GM18499 (cell line): ENCODE measurements at regions not wholly inside any gene's neighbourhood (a gene's known extent, or its start where the extent isn't known, plus 50 kb on each side); places are given as distances from the start of the nearest gene placed in this dataset.

Source experiments
- ATAC-seq: cut with Tn5 transposase; IDR thresholded peaks from one replicate; pipeline ENCODE4 v1.9.1; 2021; ENCODE audit warnings: moderate number of reproducible peaks; ENCODE audit not compliant: insufficient read depth, unreplicated experiment

DNA sequence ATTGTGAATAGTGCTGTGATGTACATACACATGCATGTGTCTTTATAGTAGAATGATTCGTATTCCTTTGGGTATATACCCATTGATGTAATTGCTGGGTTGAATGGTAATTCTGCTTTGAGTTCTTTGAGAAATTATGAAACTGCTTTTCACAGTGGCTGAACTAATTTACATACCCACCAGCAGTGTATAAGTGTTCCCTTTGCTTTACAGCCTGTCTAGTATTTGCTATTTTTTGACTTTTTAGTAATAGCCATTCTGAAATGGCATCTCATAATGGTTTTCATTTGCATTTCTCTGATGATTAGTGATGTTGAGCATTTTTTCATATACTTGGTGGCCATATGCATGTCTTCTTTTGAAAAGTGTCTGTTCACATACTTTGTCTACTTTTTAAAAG, 54.5 kb upstream of the FAM78B start:
- ATAC-seq: peak; percentile 93

DNA sequence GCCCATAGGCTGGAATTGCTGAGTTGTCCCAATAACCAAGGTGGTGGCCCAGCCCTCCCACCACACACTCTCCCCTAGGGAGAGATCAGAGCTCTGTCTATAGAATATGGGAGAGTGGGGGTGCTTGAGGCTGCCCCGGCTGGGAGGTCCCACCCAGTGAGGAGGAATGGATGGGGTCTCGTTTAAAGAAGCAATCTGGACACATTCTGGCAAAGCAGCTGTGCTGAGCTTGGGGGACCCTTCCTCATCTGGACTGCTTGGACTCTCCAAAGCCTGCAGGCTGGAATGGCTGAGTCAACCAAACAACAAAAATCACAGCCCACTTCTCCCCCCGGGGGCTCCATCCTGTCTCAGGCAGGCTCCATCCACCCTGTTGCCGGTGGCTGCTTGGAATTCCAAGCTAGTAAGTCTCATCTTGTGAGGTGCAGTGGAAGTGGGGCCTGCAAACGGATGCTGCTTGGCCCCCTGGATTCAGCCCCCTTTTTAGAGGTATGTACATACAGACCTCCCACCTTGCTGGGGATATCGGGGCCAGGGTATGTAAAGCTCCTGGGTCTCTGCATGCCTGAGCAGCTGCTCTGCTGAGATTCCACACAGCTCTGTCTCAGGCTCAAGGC, 67.1 kb upstream of the FAM78B start:
- ATAC-seq: no peak

DNA sequence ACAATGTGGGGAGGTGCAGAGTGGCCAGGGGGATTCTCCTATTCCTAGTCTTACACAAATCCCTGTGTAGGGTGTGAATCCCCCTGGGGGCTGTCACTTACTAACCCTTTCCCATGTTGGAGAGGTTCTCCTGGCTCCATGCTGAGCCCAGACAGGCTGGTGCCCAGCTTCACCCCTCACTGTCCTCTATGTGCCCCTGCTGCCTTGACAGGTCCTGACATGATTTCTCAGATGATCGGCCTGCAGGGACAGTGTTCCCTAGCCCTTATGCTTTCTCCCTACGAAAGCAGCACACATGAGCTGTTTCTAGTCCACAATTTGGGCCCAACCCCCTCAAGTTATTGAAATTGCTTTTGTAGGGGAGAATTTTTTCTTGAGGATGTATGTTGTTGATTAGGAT, 68.9 kb upstream of the FAM78B start:
- no peak for ATAC-seq

DNA sequence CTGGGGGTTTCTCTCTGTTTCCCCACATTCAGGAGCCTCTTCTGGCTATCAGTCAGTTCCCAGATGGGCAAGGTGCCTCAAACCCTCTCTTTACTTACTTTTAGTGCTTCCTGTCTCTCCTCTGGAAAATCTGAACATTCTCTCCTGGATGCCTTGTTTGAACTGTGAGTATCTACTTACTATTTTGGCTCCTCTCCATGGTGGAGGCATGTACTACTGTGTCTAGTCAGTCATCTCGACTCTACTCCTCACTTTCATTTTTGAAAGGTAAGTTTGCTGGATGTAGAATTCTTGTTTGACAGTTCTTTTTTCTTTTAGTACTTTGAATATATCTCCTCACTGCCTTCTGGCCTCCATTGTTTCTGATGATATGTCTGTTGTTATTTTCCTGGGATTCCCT, 70.9 kb upstream of the FAM78B start:
- no peak for ATAC-seq

DNA sequence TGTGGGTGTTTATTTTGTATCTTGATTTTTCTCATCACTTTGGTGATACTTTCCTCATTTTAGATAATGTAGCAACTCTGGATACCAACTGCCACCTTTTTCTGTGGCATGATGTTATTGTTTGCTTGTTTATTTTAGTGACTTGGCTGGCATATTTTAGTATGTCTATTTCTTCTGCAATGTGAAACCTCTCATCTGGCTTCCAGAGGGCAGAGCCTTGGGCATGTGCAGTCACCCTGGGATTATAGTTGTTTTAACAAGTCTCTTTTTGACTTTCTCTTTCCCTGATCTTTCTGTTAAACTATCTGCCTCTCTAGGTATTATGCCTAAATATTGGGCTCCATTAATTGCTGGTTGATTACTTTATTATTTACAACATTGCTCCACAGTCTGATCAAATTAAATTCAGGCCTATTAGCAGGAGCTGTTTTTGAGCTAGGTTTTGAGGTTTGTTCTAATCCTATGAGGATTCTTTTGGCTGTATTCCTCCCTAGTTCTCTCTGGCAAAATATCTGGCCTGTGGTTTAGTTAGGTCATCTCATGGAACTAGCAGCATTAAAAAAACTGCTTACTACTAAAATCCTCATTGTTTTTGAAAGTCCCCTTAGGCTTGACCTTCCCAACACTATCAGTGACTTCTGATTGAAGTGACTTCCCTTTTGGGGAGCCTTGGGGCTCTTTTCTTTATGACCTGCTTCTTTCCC, 86.4 kb upstream of the FAM78B start:
- no peak for ATAC-seq

DNA sequence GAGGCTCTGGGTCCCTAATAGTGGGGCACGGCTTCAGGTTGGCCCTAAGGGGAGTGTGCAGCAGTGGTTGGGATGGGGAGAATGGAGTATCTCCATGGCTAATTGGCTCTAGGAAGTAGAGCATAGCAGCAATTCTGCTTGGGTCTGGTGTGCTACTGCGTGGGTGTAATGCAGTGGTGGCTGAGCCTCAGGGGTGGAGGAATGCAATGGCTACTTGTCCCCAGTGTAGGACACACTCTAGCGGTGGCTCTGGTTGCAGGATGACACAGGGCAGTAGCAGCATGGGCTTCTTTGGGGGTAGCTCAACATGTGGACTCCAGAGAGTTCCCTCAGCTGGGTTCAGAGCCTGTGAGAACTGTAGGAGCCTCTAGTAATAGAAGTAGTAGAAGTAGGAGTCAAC, 91.2 kb upstream of the FAM78B start:
- no peak for ATAC-seq

DNA sequence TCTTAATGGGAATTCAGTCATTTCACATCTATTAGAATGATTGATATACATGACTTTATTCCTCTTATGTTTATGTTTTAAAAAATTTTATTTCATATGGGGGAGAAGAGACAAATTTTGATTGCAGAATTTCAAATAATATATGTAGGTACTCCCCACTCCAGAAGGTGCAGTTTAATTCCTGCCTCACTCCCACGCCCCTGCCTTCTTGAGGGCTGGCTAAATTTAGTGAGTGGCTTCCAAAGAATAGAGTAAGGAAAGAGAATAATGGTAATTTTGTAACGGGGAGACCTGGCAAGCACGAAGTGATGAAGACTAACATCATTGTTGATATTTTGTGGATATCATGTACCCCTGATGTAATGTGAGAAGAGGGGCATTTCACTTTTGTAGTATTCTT, 94.7 kb upstream of the FAM78B start:
- ATAC-seq: no peak

DNA sequence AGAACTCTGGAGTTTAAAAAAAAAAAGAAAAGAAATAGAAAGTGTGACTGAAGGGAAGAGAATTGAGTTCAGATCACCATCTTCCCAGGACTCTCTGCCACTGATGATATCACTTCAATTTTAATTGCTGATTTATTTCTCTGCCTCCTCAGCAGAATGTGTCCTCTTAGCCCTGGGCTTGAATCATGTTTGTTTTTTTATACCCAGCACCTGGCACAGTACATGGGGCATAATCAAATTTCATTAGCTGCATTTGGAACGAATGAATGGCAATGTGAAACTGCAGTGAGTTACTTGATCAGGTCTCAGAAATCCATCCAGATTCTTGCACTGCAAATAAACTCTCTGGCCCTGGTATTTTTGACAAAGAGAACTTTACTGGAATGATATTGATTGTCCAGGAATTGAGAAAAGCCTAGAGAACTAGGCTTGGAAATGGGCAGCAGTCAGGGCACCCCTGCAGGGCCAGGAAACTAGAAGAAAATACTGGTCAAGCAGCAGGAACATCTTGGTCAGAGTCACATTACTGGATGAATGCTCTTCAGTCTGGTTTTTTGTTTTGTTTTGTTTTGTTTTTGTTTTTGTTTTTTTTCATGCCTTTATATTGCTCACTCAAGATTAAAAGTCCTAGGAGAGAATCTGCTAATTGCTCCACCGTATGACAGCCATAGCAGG, 103.8 kb upstream of the FAM78B start:
- ATAC-seq: no peak

DNA sequence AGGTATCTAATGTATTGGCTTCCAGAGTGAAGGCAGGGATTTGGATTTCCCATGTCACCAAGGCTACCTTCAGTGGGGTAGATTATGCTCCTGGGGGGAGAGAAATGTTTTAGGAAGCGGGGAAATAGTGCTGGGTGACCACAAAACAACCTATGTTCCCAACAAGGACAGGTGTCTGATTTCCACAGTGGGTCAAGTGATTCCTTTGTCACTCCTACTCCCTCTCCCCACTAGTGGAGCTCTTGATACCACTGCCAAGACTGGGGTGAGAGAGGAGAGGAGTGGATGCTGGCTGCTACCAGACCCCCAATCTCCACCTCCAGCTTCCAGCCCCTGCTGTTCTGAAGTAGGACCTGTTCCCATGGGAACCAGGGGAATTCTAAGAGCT, 104.3 kb upstream of the FAM78B start:
- no peak for ATAC-seq

DNA sequence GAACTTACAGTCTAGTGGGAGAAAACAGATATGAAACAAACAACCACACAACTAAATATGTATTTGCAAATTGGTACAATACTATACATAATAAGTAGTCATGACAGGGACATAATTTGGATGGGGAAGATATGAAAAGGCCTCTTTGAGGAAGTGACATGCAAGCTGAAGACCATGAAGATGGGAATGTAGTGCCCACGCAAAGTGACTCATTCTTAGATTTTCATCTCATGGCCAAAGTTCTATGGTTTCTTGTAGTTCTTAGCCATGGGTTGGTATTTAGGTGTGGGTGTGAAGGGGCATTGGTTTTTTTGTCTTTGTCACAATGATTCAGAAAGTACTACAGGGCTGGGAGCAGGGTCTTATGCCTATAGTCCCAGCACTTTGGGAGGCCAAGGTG, 105.4 kb upstream of the FAM78B start:
- ATAC-seq: peak; percentile 71

DNA sequence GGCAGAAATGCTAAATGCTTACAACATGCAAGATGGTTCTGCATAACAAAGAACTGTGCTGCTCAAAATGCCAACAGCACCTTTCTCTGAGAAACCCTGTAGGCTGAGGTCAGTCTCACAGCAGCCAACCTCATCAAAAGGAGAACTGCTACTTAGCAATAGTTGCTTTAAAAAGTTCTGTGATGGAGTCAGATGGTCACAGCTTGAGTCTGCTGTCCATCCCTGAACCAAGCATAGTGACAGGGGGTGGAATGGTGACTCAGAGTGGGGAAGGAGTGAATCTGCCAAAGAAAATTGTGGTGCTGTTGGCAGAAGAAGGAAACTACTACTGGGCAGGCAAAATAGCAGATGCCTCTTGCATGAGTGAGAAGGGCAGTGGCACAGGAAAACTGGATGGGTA, 106.0 kb upstream of the FAM78B start:
- ATAC-seq: no peak

DNA sequence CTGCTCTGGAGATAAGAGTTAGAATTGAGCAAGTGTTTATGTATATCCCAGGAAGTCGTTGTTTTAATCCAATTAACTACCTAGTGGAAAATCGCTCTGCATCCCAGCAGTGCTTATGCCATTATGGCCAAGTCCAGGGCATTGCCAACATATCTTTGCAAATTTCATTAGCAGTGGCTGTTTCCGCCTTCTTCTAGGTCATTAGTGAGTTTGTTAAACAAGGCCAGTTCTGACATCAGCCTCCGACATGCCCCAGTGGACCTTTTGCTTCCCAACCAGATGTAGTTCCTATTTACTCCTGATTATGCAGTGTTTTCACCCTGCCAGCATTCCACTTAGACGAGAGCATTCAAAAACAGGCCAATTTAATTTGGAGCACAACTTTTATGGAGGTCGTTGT, 106.8 kb upstream of the FAM78B start:
- no peak for ATAC-seq

DNA sequence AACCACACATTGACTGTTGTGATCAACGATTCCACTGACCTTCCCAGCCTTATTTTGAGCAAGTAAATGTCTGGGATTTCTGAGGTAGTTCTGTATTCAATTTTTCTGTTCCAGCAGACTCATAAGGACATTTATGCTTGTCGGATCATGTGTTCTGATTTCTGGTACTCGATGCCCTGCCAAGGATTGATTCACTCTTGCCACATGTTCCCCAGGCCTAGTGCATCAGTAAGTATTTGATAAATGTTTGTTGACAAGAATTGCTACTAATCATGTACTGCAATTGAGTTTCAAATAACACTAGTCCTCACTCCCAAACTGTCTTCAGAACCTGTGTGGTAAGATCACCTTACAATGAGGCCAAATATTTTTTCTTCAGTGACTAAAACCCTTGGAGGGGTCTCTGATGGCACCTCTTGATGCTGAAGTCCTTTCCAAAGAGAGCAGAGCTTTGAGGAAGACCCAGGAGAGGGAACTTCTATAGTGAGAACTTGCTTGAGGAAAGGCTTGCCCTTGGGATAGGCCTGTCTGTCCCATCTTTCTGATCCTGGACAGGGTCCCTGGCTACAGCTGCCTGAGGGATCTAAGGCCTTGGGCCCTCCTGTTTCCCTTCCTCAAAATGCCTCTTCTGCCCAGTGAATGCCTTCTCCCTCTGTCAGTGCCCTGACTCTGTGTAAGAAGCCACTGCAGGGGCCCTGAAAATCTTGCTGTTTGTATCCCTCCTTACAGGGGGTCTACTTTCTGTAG, 115.8 kb upstream of the FAM78B start:
- ATAC-seq: no peak

DNA sequence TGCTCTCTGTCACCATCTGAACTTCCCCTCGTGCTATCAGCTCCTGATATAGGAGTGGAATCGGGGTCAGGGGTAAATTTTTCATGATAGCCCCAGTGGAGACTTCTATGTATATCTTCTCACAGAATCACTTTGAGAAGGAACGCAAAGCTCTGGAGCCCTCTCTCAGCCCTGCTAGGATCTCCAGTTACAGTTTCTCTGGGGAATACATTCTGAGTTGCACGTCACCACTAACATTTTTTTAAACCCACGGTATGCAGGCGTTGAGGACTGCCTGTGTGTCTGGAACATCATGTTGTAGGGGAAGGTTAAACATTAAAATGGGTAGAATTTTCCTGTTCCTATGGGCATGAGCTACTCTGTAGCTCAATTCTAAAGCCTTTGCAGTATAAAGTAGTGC, 116.4 kb upstream of the FAM78B start:
- no peak for ATAC-seq

DNA sequence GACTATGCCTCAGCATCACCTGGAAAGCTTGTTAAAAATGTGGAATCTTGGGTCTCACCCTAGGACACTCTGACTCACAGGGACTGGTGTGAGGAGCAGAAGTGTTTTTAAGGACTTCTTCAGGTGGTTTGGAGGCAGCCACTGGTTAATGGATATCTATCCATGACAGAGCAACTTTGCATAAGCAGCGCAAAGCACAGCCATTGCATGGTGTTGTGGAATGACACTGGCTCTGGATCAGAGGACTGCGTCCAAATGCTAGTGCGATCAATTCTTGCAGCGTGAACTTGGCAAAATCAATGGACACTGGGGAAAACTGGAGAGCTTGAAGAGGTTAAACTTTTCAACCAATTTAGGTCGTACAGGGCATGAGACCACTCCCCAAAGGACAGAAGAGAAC, 116.8 kb upstream of the FAM78B start:
- no peak for ATAC-seq

DNA sequence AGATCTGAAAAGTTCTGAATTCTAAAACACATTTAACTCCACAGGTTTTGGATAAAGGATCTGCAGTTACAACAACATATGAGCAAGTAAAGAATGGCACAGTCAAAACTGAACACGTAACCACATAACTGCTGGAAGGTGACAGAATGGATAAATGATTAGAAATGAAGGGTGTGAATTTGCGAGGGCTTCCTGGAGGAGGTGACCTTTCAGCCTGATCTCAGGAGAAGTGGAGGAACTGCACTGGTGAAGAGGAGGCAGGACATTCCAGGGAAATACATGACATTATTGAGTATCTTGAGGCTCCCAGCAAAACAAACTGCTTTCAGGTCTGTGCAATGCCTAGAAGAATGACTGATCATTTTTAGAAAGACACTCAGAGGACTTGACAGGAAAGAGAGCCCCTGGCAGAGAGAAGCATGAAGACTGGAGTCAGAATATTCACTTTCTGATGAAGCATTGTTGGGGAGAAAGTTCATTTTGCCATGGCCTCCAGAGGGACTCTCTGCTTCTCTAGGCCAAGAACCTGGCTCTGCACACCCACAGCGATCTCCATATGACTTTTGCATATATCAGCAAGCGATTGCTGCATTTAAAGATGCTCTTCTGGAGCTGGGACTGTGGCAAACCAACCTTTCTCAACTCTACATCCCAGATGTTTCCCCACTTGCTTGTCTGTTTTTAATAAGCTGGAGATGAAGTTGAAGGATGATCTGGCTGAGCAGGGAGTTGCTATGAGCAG, 122.7 kb upstream of the FAM78B start:
- ATAC-seq: no peak

DNA sequence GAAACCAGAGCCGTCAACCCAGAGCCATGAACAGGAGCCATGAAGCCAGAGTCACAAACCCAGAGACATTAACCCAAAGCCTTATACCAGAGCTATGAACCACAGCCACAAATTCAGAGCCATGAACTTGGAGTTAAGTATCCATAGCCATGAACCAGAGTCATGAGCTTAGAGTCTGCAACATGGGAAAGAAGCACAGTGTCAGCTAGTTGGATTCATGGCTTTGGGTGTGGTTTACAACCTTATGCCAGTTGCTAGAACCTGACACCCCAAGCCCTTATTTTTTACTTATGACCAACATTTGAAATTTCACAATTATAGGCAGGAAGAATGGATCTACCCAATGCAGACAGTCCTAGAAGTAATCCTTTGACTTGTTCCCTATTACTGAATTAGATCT, 128.9 kb upstream of the FAM78B start:
- ATAC-seq: no peak

DNA sequence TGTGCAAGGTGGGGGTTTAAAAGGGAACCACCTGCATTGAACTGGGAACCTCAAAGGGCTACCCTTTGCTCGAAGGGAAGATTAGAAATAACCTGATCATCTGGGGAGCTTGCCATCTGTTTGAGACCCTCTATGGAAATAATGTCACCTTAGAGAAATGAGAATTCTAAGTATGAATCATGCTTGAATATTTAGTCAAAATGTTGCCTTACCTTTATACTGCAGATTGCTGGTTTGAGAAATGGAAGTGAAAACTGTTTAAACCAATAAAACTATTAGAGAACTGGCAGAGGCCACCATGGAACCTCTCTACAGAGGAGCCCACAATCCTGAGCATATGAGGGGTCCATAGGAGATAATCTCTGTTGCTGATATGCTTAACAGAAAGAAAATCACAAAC, 131.2 kb upstream of the FAM78B start:
- ATAC-seq: no peak

DNA sequence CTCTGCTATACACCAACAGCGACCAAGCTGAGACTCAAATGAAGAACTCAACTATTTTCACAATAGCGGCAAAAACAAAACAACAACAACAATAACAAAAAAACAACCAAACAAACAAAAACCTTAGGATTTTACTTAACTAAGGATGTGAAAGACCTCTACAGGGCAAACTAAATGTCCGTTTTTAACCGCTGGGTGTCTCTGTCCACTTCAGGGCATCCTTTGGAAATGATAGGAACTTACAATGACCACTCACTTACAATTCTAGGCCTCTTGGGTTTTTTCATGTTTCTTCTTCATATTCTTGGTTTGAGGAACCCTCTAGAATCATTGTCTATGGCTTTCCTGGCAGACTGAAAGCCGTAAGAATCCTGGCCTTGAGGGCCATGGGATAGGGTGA, 134.0 kb upstream of the FAM78B start:
- no peak for ATAC-seq

DNA sequence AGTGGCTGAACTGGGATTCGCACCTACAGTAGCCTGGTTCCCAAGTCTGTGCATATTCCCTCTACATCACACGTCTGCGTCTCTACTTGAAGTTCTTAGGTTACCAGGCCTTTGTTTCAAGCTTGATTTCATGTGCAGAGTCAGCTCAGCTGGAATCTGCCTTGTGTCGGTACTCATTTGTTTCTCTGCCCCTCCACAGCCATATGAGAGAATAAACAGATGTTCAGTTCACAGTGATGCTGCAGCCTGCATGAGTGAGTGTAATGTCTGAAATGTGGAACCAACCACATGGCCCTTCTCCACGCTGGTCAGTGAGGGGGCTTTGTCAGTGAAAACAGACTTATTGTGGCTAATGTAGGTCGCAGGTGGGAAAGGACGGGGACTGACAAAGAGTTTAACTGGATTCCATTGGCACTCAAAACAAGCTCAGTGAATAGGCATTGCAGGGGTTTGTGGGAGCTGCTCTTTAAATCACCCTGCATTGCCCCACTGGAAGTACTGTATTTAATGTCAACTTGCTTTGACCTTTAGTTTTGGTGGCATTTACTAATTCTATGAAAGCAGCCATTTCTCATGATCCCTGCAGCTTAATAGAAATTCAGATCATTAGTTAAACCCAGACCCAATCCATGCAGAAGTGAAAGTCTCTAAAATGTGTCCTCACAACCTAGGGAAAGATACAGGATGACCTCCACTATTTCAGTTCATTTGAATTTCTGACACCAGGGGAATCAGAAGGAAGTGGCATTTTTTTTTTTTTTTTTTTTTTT, 136.4 kb upstream of the FAM78B start:
- ATAC-seq: no peak
